HG02938 (cell line): ENCODE measurements at regions not wholly inside any gene's neighbourhood (a gene's known extent, or its start where the extent isn't known, plus 50 kb on each side); places are given as distances from the start of the nearest gene placed in this dataset.
A peak's percentile ranks its signal among the peaks of the same experiment; 100 is the strongest.

Experiments
- ATAC-seq: cut with Tn5 transposase; IDR thresholded peaks from one replicate; pipeline ENCODE4 v1.9.1; 2021; ENCODE audit warnings: mild to moderate bottlenecking, moderate library complexity; ENCODE audit not compliant: unreplicated experiment

GRCh38 chr12:24113701-24114100 is 164.2 kb upstream of the SOX5 start:
- no peak for ATAC-seq

- ATAC-seq, result no peak
Measured at GRCh38 chr12:24111616-24112015, 162.1 kb upstream of the SOX5 start.

GRCh38 chr12:24111086-24111485 is 161.6 kb upstream of the SOX5 start:
- no peak for ATAC-seq

- ATAC-seq, result peak; percentile 96
Measured at GRCh38 chr12:24109381-24110039, 160.0 kb upstream of the SOX5 start.

- no peak for ATAC-seq
Measured at GRCh38 chr12:24102676-24103075, 153.2 kb upstream of the SOX5 start.

- ATAC-seq, result no peak
Measured at GRCh38 chr12:24099576-24099975, 150.1 kb upstream of the SOX5 start.

GRCh38 chr12:24095245-24095644 is 145.8 kb upstream of the SOX5 start:
- ATAC-seq, result no peak

- ATAC-seq, result no peak
Measured at GRCh38 chr12:24089510-24089890, 140.0 kb upstream of the SOX5 start.

- no peak for ATAC-seq
Measured at GRCh38 chr12:24088751-24089509, 139.5 kb upstream of the SOX5 start.

GRCh38 chr12:24087294-24087693 is 137.8 kb upstream of the SOX5 start:
- no peak for ATAC-seq

GRCh38 chr12:24084800-24085199 is 135.3 kb upstream of the SOX5 start:
- ATAC-seq, result peak; percentile 70

GRCh38 chr12:24083838-24084237 is 134.4 kb upstream of the SOX5 start:
- no peak for ATAC-seq

- no peak for ATAC-seq
Measured at GRCh38 chr12:24081606-24082005, 132.1 kb upstream of the SOX5 start.

- ATAC-seq, result no peak
Measured at GRCh38 chr12:24081092-24081529, 131.6 kb upstream of the SOX5 start.

GRCh38 chr12:24080465-24080864 is 131.0 kb upstream of the SOX5 start:
- ATAC-seq, result no peak

- no peak for ATAC-seq
Measured at GRCh38 chr12:24079083-24079482, 129.6 kb upstream of the SOX5 start.

GRCh38 chr12:24078318-24078765 is 128.9 kb upstream of the SOX5 start:
- no peak for ATAC-seq

GRCh38 chr12:24077161-24077560 is 127.7 kb upstream of the SOX5 start:
- no peak for ATAC-seq

GRCh38 chr12:24075650-24076049 is 126.2 kb upstream of the SOX5 start:
- ATAC-seq, result no peak

- ATAC-seq, result no peak
Measured at GRCh38 chr12:24073170-24073810, 123.8 kb upstream of the SOX5 start.

- no peak for ATAC-seq
Measured at GRCh38 chr12:24072302-24072701, 122.8 kb upstream of the SOX5 start.

GRCh38 chr12:24071842-24072241 is 122.4 kb upstream of the SOX5 start:
- no peak for ATAC-seq
